ENCODE measurements at regions not wholly inside any gene's neighbourhood (a gene's known extent, or its start where the extent isn't known, plus 50 kb on each side); places are given as distances from the start of the nearest gene placed in this dataset.
"Not testable (repeated sequence)": the region's sequence is repeated elsewhere in the genome, so short reads cannot be mapped to it uniquely, and the experiment has no call there.

DNA sequence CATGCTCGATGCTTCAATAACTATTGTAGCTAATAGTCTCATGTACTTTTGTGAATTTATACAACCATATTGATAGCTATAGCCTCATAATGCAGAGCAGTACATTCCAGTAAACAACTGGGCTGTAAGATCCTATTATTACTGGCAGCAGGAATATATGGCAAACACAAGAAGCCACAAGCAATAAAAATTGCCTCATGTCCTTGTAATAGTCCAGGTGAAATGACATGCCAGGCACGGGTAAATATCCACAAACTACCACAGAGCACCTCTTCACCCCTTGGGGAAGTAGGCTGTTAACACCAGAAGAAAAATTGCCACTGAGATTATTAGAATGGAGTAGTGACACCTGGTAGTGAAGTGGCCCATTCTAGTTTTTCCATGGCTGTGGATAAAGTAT, 158.3 kb downstream of the MTX2 start:
- no peak for DNase-seq

DNA sequence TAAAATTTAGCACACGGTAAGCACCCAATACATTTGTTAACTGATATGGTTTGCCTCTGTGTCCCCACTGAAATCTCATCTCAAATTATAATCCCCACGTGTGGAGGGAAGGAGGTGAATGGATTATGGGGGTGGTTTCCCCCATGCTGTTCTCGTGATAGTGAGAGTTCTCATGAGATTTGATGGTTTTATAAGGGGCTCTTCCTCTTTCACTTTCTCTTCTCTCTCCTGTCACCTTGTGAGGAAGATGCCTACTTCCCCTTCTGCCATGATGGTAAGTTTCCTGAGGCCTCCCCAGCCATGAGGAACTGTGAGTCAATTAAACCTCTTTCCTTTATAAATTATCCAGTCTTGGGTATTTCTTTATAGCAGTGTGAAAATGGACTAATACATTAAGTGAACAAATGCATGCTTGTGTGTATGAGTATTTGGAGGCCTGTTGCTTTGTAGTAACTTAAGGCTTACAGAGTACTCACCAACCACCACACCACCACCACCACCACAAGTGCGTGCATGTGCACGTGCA, 159.8 kb downstream of the MTX2 start:
- DNase-seq: not testable (repeated sequence)

- no peak for DNase-seq
Observed at GRCh38 chr2:176432434-176432833, 163.2 kb downstream of the MTX2 start.

GRCh38 chr2:176435729-176436128, 166.5 kb downstream of the MTX2 start:
- DNase-seq: no peak

GRCh38 chr2:176443946-176444345, 174.7 kb downstream of the MTX2 start:
- no peak for DNase-seq

- no peak for DNase-seq
Observed at GRCh38 chr2:176445956-176446355, 176.7 kb downstream of the MTX2 start.

DNA sequence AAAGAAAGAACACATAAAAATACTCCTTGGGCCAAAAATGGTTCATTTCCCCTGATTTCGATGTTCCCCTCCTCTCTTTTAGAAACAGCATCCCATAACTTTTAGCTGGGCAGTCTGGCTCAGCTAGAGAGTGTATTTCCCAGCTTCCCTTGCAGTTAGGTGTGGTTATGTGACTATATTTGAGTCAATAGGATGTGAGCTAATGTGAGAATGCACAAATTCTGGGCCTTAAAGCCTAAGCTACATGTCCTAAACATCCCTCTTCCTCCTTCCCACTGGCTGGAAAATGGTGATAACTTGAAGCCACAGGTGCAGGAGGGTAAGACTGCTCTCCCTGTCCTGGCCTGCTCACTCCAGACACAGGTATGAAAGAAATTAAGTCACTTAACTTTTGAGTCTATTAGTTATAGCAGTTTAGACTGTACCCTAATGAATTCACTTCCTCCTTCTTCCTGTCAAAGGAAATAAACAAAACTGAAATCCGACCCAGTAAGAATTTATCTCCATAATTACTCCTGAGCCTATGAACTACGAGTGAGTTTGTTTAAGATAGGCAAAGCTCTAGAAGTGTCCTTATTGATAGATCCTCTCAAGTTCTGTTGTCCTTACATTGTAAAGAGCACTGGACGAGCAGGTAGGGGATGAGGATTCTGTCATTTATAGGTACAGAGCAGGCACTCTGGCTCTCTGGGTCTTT, 177.6 kb downstream of the MTX2 start:
- DNase-seq: no peak

DNA sequence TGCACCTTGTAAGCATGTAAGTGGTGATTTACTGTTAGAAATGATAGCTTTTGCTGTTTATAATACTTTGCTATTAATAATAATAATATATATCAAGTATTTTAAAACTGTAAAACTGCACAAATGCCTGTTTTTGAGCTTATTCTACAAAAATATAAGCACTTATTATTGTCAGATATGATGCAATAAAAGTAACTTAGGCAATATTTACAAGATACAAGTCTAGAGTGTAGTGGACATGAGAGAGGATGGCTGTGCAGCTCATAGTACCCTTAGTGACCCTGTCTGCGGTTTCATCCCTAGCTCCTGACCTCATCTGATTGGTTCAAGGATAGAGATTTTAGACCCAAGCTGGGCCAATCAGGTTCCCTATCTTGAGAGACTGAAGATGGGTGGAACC, 178.4 kb downstream of the MTX2 start:
- no peak for DNase-seq

- no peak for DNase-seq
Observed at GRCh38 chr2:176449852-176450251, 180.6 kb downstream of the MTX2 start.

DNA sequence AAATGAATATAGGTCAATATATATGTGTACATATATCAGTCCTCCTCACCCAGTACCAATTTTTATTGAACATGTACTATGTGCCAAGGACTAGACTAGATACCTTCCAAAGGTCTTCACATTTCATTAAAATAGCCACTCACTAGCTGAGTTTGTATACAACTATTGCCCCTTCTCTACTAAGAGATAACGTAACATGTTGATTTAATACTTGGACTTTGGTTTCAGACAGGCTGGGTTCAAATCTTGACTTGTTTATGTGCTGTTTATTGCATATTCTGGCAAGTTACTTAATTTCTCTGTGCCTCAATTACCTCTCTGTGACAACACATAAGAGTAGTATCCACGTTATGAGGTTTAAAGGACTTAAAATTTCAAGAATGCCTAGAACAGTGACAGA, 184.5 kb downstream of the MTX2 start:
- no peak for DNase-seq

- DNase-seq: peak; percentile 84
Observed at GRCh38 chr2:176454893-176455815, 185.9 kb downstream of the MTX2 start.

DNA sequence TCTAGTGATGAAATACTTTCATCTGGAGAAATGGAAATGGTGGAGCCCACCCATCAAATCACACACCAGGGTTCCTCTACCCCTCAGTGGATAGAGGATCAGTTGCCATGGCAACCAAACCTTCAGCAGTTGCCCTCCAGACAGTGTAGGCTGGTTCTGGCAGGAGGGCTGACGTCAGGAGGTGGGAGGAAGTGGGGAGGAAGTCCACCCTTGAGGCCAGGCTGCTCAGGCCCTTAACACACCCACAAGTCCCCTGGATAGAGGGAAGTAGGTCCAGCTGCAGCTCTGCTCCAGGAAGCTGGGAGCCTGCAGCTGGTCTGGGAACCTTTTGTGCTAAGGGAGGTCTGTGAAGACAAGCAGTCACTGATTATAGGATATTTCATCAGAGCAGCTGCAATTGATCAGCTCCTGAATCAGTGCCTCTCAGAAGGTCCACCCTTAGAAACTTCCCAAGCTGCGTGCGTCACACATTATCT, 186.6 kb downstream of the MTX2 start:
- DNase-seq: no peak

DNA sequence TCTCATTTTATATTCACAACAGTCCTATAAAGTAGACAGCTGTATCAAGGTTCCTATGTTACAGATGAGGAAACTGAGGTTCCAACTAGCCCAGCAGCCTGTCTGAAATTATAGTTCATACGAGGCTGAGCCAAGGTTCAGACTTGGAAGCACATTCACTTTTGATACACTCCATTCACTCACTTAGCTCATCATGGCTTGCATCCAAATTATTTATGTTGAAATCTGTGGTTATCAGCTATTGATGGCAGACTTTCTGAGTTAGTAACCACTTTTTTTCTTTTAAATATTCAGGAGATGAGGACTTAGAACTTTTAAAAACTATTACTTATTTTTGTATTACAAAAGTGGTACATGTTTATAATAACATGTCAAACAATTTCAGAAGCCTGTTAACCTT, 188.2 kb downstream of the MTX2 start:
- no peak for DNase-seq

DNA sequence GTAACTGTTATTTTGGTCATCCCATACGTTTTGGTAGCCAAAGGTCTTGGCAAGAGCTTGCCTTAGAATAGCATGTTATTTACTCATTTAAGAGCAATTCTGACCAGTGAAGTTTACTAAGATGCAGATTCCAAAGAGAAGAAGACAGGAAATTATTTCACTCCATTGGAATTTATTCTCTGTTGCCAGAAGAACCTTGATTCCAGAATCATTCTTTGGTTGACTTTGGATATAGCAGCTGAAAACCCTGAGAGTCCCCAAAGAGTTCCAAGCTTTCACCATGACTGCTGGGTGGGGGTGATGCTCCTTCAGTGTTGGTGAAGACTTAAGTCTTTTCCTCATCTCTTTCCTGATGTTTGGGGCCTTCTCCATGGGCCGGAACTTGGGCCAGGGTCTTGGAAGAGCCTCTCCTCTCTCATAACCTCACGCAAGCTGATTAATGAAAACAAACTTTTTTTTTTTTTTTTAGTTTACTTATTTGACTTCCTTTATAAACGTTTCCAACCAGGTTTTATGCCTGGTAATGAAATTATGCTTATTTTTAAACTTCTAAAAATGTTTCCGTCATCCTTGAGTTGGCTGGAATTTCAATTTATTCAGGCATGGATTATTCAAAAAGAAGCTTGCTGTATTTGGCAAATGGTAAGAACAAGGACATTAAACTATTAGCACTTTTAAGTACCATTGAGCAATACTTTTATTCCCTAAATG, 192.0 kb downstream of the MTX2 start:
- DNase-seq: no peak

DNA sequence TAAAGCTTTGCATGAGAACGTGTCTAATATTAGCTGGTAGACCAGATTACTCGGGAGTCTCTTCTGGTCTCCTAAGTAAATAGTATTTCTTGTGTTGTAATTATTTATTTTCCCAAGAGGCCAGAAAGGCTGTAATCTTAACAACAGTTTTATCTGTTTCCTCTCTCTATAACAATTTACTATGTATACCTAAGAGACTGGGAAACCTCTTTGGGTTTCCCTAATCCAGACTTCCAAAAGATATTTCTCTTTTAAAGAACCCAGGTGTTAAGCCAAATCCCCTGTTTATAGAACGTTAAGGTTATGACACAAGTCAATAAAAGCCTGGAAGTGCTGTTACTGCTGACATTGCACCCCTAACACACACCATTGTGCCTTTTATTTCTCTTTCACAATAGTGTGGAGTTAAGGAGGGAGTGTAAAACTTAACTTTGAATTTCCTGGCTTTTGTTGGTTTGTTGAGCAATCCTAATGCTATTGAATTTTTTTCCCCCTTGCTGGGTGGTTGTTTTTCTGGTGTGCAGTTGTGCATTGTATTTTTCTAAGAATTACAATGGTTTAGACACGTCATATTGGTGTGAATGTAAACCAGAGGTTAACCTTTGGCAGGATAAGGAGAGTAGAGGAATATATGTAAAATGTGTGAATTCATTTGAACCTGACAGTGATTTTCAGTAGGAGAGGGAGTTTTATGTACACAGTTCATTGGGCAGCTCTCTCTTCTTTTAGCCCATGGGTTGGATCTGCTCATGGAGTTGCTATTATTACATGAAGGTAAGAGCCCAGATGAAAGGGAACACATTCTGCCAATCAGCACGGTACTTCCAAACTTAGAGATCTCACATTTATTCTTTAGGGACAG, 192.8 kb downstream of the MTX2 start:
- DNase-seq: no peak

GRCh38 chr2:176463546-176463945, 194.3 kb downstream of the MTX2 start:
- no peak for DNase-seq

- DNase-seq: no peak
Observed at GRCh38 chr2:176464886-176465564, 195.8 kb downstream of the MTX2 start.

DNA sequence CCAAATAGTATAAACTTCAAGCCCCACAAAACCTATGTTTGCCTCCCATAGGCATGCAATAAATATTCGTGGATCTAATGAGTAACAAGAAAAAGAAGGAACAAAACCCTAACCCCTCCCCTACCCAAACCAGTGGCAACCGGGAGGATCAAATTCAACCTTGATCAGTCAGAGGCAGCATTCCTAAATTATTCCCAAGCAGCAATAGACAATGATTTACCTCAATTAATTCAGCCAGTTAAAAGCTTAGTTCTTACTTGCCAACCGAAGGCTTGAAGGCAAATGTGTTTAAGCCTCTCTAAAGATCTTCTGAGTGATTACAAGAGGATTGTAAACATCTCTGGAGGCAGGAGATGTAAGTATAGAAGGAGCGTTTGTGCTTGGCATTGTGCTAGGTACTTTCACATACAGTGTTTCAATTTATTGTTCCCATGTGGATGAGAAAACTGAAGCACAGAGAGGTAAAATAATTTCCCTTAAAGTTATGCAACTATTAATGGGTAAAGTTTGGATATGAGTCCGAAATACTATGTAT, 197.7 kb downstream of the MTX2 start:
- no peak for DNase-seq

- no peak for DNase-seq
Observed at GRCh38 chr2:176467595-176467994, 198.4 kb downstream of the MTX2 start.

GRCh38 chr2:176468457-176469113, 199.3 kb downstream of the MTX2 start:
- no peak for DNase-seq

GRCh38 chr2:176470713-176471112, 201.5 kb downstream of the MTX2 start:
- no peak for DNase-seq
